ENCODE measurements at regions not wholly inside any gene's neighbourhood (a gene's known extent, or its start where the extent isn't known, plus 50 kb on each side); places are given as distances from the start of the nearest gene placed in this dataset.

GRCh38 chr2:12584338-12584737, 132.4 kb upstream of the TRIB2 start:
- DNase-seq: no peak
- Histone ChIP-seq H3K9me3 (no peaks in the 10 kb centered on the region), H3K4me3 (no peak overlapping the region), H3K36me3 (no peaks in the 10 kb centered on the region), H3K27me3 (no peaks in the 10 kb centered on the region)

DNA sequence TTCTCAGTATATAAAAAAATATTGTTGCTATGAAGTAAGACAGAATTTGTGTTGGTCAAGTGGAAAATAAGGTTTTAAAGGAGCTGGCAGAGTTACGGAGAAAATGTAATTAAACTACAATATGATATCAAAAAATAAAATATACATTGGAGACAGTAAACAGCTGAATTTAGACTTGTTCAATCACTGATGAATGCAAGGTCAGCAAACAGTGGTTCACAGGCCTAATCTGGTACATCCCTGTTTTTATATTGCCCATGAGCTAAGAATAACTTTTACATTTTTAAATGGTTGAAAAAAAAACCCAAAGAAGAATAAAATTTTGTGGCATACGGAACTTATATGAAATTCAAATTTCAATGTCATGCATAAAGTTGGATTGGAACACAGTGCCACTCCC, 131.0 kb upstream of the TRIB2 start:
- no peaks in the 10 kb centered on the region for H3K27me3 ChIP-seq
- no peak for DNase-seq
- no peaks in the 10 kb centered on the region for H3K36me3 ChIP-seq
- H3K9me3 ChIP-seq: no peaks in the 10 kb centered on the region
- no peak overlapping the region for H3K4me3 ChIP-seq

GRCh38 chr2:12587228-12587627, 129.5 kb upstream of the TRIB2 start:
- Histone ChIP-seq H3K27me3 (no peaks in the 10 kb centered on the region), H3K36me3 (no peaks in the 10 kb centered on the region), H3K9me3 (no peaks in the 10 kb centered on the region), H3K4me3 (no peak overlapping the region)
- no peak for DNase-seq

- DNase-seq: peak; percentile 97
- Histone ChIP-seq H3K4me3 (no peak overlapping the region), H3K27me3 (no peaks in the 10 kb centered on the region), H3K9me3 (no peaks in the 10 kb centered on the region), H3K36me3 (no peaks in the 10 kb centered on the region)
These were observed 128.8 kb upstream of the TRIB2 start for GRCh38 chr2:12587729-12588522.

GRCh38 chr2:12588986-12589385, 127.8 kb upstream of the TRIB2 start:
- Histone ChIP-seq H3K27me3 (no peaks in the 10 kb centered on the region), H3K36me3 (no peaks in the 10 kb centered on the region), H3K9me3 (no peaks in the 10 kb centered on the region), H3K4me3 (no peak overlapping the region)
- no peak for DNase-seq

DNA sequence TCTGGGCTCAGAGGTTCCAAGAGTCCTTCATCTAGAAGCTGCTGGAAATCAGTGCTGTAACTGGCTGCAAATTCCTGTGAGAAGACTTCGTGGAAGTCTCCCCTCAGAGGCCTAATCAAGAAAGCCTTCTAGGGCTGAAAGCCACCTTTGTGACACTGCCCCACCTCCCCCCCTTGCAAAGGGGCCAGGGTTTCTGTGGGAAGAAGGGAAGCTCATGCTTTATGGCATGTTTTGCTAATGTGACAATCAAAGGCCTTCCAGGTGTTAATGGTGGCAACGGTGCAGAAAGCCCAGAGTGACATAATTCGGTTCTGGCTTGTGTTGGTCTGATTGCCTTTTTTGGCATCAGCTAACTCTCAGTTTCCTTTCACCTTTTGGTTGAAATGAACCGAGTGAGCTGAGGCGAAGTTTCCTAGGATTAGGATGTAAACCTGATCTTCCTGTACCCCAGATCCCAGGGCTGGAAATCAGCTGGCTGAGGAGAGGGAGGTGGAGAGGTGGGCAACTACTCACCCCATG, 126.9 kb upstream of the TRIB2 start:
- H3K36me3 ChIP-seq: no peaks in the 10 kb centered on the region
- H3K4me3 ChIP-seq: no peak overlapping the region
- H3K9me3 ChIP-seq: no peaks in the 10 kb centered on the region
- DNase-seq: no peak
- no peaks in the 10 kb centered on the region for H3K27me3 ChIP-seq

GRCh38 chr2:12592296-12592695, 124.4 kb upstream of the TRIB2 start:
- Histone ChIP-seq H3K4me3 (no peak overlapping the region), H3K36me3 (no peaks in the 10 kb centered on the region)

DNA sequence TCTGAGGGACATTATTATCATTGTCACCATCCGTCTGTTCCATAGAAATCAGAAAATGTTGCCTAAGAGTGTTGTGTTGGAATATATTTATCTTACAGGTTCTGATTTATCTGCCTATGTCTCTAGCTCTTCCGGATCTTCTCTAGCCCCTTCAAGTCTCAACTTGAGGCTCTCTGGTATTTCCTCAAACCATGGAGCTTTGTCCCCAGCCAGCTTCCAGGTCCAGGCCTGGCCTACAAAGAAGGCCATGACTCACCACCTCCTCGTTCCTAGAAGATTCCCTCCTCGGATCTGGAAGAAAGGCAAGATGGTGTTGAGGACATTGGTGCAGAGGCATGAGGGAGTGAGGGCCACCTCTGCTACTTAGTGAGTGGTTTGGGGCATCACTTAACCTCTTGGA, 122.1 kb upstream of the TRIB2 start:
- H3K9me3 ChIP-seq: no peaks in the 10 kb centered on the region
- no peaks in the 10 kb centered on the region for H3K27me3 ChIP-seq
- no peaks in the 10 kb centered on the region for H3K36me3 ChIP-seq
- no peak overlapping the region for H3K4me3 ChIP-seq
- no peak for DNase-seq

More at GRCh38 chr2:12592296-12592695, 124.4 kb upstream of the TRIB2 start:
- DNase-seq: no peak
- no peaks in the 10 kb centered on the region for H3K9me3 ChIP-seq
- no peaks in the 10 kb centered on the region for H3K27me3 ChIP-seq

- DNase-seq: no peak
- no peaks in the 10 kb centered on the region for H3K36me3 ChIP-seq
- no peak overlapping the region for H3K4me3 ChIP-seq
- H3K9me3 ChIP-seq: no peaks in the 10 kb centered on the region
- H3K27me3 ChIP-seq: no peaks in the 10 kb centered on the region
These were observed 120.0 kb upstream of the TRIB2 start for GRCh38 chr2:12596771-12597170.

DNA sequence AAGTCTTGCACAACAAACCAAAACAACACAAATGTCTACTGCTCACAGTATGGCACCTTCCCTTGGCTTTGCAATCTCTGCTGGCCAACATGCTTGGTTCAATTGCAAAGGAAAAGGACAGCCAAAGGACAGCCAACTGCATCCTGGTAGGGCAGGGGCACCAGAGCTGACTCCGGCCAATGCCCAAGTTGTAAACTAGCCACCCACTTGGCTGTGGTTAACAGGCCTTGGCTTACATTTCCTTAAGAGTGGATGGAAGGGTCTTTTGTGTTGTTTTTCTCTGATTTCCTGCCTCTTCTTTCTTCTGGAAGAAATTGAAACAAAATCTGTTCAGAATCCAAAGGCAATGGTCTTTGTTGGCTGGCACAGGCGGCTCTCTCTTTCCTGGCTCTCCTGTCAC, 119.1 kb upstream of the TRIB2 start:
- no peak overlapping the region for H3K4me3 ChIP-seq
- DNase-seq: peak; percentile 64
- no peaks in the 10 kb centered on the region for H3K36me3 ChIP-seq
- H3K9me3 ChIP-seq: no peaks in the 10 kb centered on the region
- H3K27me3 ChIP-seq: no peaks in the 10 kb centered on the region

DNA sequence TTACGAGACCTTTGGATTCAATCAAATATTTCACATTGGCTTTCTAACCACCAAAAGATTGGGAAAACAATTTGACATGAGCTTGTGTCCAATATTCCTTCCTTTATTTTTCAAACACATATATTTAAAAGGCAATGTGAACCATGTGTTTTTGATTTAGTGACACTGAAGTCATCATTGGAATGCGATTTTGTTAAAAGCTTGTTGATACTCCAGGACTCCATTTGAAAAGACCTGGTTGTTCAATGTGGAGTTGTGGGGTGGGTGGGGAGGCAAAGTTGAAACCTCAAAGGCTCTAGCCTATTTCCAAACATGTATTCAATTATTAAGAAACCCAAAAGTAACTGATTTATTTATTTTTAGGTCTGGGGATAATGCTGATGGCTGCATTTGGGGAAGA, 114.1 kb upstream of the TRIB2 start:
- no peak for DNase-seq
- H3K27me3 ChIP-seq: no peaks in the 10 kb centered on the region

DNA sequence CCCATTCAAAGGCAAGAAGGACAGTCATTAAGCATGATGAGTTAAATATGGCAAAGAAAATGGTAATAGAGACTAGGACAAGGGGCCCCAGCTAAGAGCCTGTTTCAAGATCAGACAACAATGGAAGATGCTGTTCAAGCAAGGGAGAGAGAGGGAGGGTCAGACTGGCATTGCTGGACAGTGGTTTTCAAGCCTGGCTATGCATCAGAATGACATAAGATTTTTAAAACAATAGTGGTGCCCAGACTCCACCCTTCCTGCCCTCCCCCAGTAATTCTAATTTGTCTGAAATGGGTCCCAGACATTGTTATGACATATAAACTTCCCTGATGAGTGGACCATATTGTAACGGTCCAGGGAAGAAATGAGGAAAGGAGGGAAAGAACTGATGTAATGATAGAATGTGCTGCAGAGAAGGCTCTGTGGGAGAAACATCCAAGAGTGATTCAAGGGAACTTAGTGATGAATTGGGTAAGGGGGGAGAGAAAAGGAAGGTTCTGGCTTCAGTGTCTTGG, 112.9 kb upstream of the TRIB2 start:
- DNase-seq: peak; percentile 73
- H3K4me3 ChIP-seq: no peak overlapping the region
- H3K9me3 ChIP-seq: no peaks in the 10 kb centered on the region
- no peaks in the 10 kb centered on the region for H3K27me3 ChIP-seq
- no peaks in the 10 kb centered on the region for H3K36me3 ChIP-seq

More for the DNA sequence above, 114.1 kb upstream of the TRIB2 start:
- no peaks in the 10 kb centered on the region for H3K36me3 ChIP-seq
- H3K9me3 ChIP-seq: no peaks in the 10 kb centered on the region
- no peak overlapping the region for H3K4me3 ChIP-seq

- Histone ChIP-seq H3K4me3 (no peak overlapping the region), H3K9me3 (no peaks in the 10 kb centered on the region), H3K27me3 (no peaks in the 10 kb centered on the region), H3K36me3 (no peaks in the 10 kb centered on the region)
- DNase-seq: peak; percentile 30
These were observed 112.4 kb upstream of the TRIB2 start for GRCh38 chr2:12604341-12604740.

- Histone ChIP-seq H3K9me3 (peaks cover 2% of the 10 kb centered on the region; the same call in 1 of the 2 replicates), H3K36me3 (no peaks in the 10 kb centered on the region), H3K27me3 (no peaks in the 10 kb centered on the region), H3K4me3 (no peak overlapping the region)
- DNase-seq: peak; percentile 43
These were observed 111.4 kb upstream of the TRIB2 start for GRCh38 chr2:12605366-12605765.

GRCh38 chr2:12605936-12606335, 110.8 kb upstream of the TRIB2 start:
- peak; percentile 57 for DNase-seq
- no peak overlapping the region for H3K4me3 ChIP-seq
- H3K36me3 ChIP-seq: no peaks in the 10 kb centered on the region
- H3K27me3 ChIP-seq: no peaks in the 10 kb centered on the region
- H3K9me3 ChIP-seq: peaks cover 2% of the 10 kb centered on the region; the same call in 1 of the 2 replicates

- Histone ChIP-seq H3K36me3 (no peaks in the 10 kb centered on the region), H3K27me3 (no peaks in the 10 kb centered on the region), H3K9me3 (peaks cover 2% of the 10 kb centered on the region; the same call in 1 of the 2 replicates), H3K4me3 (no peak overlapping the region)
- DNase-seq: peak; percentile 87
These were observed 110.2 kb upstream of the TRIB2 start for GRCh38 chr2:12606472-12607000.

DNA sequence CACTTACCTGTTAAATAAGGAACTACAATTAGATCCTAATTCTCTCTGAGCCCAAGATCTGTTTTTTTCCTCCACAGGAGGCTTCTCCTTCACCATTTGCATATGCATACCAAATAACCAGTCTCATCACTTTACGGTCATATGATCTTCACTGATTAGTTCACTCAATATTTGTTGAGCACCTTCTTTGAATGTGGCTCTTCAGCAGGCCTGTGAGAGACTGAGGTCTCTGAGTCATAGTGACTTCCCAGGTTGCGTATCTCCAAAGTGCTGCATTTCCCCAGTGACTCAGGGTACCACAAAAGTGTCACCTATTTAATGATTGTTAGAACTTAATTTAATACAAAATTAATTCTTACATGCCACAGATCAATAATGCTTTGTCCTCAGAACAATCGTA, 108.8 kb upstream of the TRIB2 start:
- H3K4me3 ChIP-seq: no peak overlapping the region
- DNase-seq: no peak
- H3K27me3 ChIP-seq: no peaks in the 10 kb centered on the region
- no peaks in the 10 kb centered on the region for H3K36me3 ChIP-seq
- H3K9me3 ChIP-seq: peaks cover 2% of the 10 kb centered on the region; the same call in 1 of the 2 replicates

DNA sequence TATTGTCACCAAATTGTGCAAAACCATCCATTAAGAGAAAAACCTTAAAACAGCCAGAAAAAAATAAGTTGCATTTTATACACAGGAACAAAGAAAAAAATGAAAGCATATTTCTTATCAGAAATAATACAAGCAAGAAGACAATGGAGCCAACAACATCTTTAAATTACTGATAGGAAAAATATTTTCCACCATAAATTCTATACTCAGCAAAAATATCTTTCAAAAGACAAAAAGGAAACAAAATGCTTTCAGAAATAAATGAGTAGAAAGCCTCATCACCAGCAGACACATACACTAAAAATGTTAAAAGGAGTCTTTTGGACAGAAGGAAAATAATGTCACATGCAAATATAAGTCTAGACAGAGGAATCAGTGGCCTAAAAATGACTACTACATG, 106.4 kb upstream of the TRIB2 start:
- no peaks in the 10 kb centered on the region for H3K27me3 ChIP-seq

More for the DNA sequence above, 106.4 kb upstream of the TRIB2 start:
- Histone ChIP-seq H3K9me3 (peaks cover 2% of the 10 kb centered on the region; the same call in 1 of the 2 replicates), H3K36me3 (no peaks in the 10 kb centered on the region), H3K4me3 (no peak overlapping the region)
- no peak for DNase-seq

All from MG63 (cell line).